Progenitor cell of endocrine pancreas (in vitro differentiated cells): ENCODE measurements at regions not wholly inside any gene's neighbourhood (a gene's known extent, or its start where the extent isn't known, plus 50 kb on each side); places are given as distances from the start of the nearest gene placed in this dataset.
"Not testable (repeated sequence)": the region's sequence is repeated elsewhere in the genome, so short reads cannot be mapped to it uniquely, and the experiment has no call there.

Experiments
- DNase-seq: peaks from one replicate; pipeline ENCODE4 v3.0.0; 2021; ENCODE audit warnings: low spot score; ENCODE audit not compliant: unreplicated experiment
- H3K27ac Mint-ChIP-seq: 2 replicates; pipeline ENCODE4 v1.8.0; 2021; ENCODE audit warnings: mild to moderate bottlenecking, moderate library complexity, mixed read lengths
- H3K27me3 Mint-ChIP-seq: 2 replicates; pipeline ENCODE4 v1.8.0; 2021; ENCODE audit warnings: mixed read lengths
- H3K36me3 Mint-ChIP-seq: 2 replicates; pipeline ENCODE4 v1.8.0; 2022; ENCODE audit warnings: mixed read lengths; ENCODE audit not compliant: insufficient read depth
- H3K4me1 Mint-ChIP-seq: 2 replicates; pipeline ENCODE4 v1.8.0; 2021; ENCODE audit warnings: low read depth, mixed read lengths
- H3K4me3 Mint-ChIP-seq: 2 replicates; pipeline ENCODE4 v1.8.0; 2021; ENCODE audit warnings: low read depth, mild to moderate bottlenecking, moderate library complexity, mixed read lengths
- H3K9me3 Mint-ChIP-seq: 2 replicates; pipeline ENCODE4 v1.8.0; 2021; ENCODE audit warnings: low read depth, mixed read lengths
- CTCF ChIP-seq: fragments of 200-600 bp; sonication (generic); IDR thresholded peaks from one replicate; pipeline ENCODE4 v1.5.0; 2021; ENCODE audit warnings: antibody characterized with exemption, mild to moderate bottlenecking; ENCODE audit not compliant: unreplicated experiment

GRCh38 chr1:224825525-224826000 lies 103.9 kb upstream of the DNAH14 start:
- Mint-ChIP-seq H3K9me3 (peaks cover 31% of the 10 kb centered on the region), H3K27me3 (peaks cover 3% of the 10 kb centered on the region)

GRCh38 chr1:224828691-224829090 lies 100.8 kb upstream of the DNAH14 start:
- Mint-ChIP-seq H3K9me3 (peaks cover 24% of the 10 kb centered on the region), H3K27ac (no peak overlapping the region), H3K4me3 (no peak overlapping the region), H3K36me3 (no peaks in the 10 kb centered on the region), H3K27me3 (peaks cover 3% of the 10 kb centered on the region), H3K4me1 (no peaks in the 10 kb centered on the region)
- no peak for TF ChIP-seq CTCF
- no peak for DNase-seq

More at GRCh38 chr1:224825525-224826000, 103.9 kb upstream of the DNAH14 start:
- no peak overlapping the region for H3K4me3 Mint-ChIP-seq
- no peak overlapping the region for H3K27ac Mint-ChIP-seq
- no peaks in the 10 kb centered on the region for H3K4me1 Mint-ChIP-seq
- no peak for TF ChIP-seq CTCF
- peaks cover 2% of the 10 kb centered on the region for H3K36me3 Mint-ChIP-seq
- DNase-seq = no peak

GRCh38 chr1:224831501-224831900 lies 98.0 kb upstream of the DNAH14 start:
- DNase-seq = no peak
- H3K4me1 Mint-ChIP-seq = no peaks in the 10 kb centered on the region
- peaks cover 11% of the 10 kb centered on the region for H3K9me3 Mint-ChIP-seq
- TF ChIP-seq CTCF = no peak
- H3K27me3 Mint-ChIP-seq = peaks cover 3% of the 10 kb centered on the region
- no peak overlapping the region for H3K4me3 Mint-ChIP-seq
- H3K27ac Mint-ChIP-seq = no peak overlapping the region
- H3K36me3 Mint-ChIP-seq = no peaks in the 10 kb centered on the region

GRCh38 chr1:224839648-224840300 lies 89.7 kb upstream of the DNAH14 start:
- H3K36me3 Mint-ChIP-seq, H3K27ac Mint-ChIP-seq, H3K4me3 Mint-ChIP-seq, H3K9me3 Mint-ChIP-seq, H3K27me3 Mint-ChIP-seq, DNase-seq, H3K4me1 Mint-ChIP-seq: not testable (repeated sequence)

GRCh38 chr1:224841803-224842202 lies 87.7 kb upstream of the DNAH14 start:
- not testable (repeated sequence) for H3K4me3 Mint-ChIP-seq, H3K4me1 Mint-ChIP-seq, H3K27ac Mint-ChIP-seq, H3K27me3 Mint-ChIP-seq, H3K9me3 Mint-ChIP-seq, DNase-seq, H3K36me3 Mint-ChIP-seq

GRCh38 chr1:224846119-224846907 lies 83.2 kb upstream of the DNAH14 start:
- peaks cover 1% of the 10 kb centered on the region for H3K36me3 Mint-ChIP-seq
- no peak overlapping the region for H3K27ac Mint-ChIP-seq
- H3K27me3 Mint-ChIP-seq = no peaks in the 10 kb centered on the region

More at GRCh38 chr1:224846119-224846907, 83.2 kb upstream of the DNAH14 start:
- H3K4me3 Mint-ChIP-seq = no peak overlapping the region
- DNase-seq = no peak
- no peaks in the 10 kb centered on the region for H3K4me1 Mint-ChIP-seq
- H3K9me3 Mint-ChIP-seq = peaks cover 8% of the 10 kb centered on the region
- no peak for TF ChIP-seq CTCF
